ENCODE measurements at regions not wholly inside any gene's neighbourhood (a gene's known extent, or its start where the extent isn't known, plus 50 kb on each side); places are given as distances from the start of the nearest gene placed in this dataset.

DNA sequence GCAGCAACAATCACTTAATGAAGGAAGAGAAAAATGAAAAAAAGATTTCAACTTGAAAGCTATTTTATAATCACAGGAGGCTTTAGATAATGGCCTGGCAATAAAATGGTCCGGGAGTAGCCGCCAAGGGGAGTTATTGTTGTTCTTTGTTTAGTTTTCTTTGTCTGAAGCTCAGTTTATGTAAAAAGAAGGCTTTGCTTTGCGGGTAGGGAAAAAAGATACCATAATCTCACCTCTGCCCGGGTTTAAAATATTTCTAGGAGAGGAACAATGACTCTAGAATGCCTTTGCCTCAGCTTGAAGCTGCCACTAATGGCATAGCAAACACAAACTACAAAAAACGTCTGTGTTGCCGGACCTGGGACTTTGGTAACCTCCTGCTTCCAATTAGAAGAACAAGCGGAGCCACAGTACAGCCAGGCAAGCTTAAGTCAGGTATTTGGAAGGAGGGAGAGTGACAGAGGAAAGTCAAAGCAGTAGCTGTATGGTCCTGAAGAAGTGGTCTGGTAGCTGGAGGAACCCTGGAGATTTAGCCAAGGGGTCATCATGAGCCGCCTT, 764.5 kb downstream of the TUSC7 start:
- TF ChIP-seq, protein P1, sequence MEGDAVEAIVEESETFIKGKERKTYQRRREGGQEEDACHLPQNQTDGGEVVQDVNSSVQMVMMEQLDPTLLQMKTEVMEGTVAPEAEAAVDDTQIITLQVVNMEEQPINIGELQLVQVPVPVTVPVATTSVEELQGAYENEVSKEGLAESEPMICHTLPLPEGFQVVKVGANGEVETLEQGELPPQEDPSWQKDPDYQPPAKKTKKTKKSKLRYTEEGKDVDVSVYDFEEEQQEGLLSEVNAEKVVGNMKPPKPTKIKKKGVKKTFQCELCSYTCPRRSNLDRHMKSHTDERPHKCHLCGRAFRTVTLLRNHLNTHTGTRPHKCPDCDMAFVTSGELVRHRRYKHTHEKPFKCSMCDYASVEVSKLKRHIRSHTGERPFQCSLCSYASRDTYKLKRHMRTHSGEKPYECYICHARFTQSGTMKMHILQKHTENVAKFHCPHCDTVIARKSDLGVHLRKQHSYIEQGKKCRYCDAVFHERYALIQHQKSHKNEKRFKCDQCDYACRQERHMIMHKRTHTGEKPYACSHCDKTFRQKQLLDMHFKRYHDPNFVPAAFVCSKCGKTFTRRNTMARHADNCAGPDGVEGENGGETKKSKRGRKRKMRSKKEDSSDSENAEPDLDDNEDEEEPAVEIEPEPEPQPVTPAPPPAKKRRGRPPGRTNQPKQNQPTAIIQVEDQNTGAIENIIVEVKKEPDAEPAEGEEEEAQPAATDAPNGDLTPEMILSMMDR (IDR thresholded peaks at IDR 0.05), result no peak
- no peak for TF ChIP-seq POLR2A (IDR thresholded peaks at IDR 0.05)
- no peak for TF ChIP-seq EP300 (IDR thresholded peaks at IDR 0.05; ENCODE audit: low read depth)

Data from transverse colon (tissue), 3 donors.